ENCODE measurements at regions not wholly inside any gene's neighbourhood (a gene's known extent, or its start where the extent isn't known, plus 50 kb on each side); places are given as distances from the start of the nearest gene placed in this dataset.

- TF ChIP-seq POLR2A (IDR thresholded peaks at IDR 0.05) (no peak), CTCF (IDR thresholded peaks at IDR 0.05) (no peak)
These were observed 336.5 kb upstream of the ALCAM start for GRCh38 chr3:105030211-105030610.

Measured in body of pancreas (tissue), 4 donors.